SJCRH30 (cell line): ENCODE measurements at regions not wholly inside any gene's neighbourhood (a gene's known extent, or its start where the extent isn't known, plus 50 kb on each side); places are given as distances from the start of the nearest gene placed in this dataset.

Experiments used
- DNase-seq, 2 experiments: peaks; one replicate each; pipeline ENCODE4 v3.0.0-alpha.2; 2015 to 2020
- H3K27ac ChIP-seq: fragments of 250-450 bp; sonication (Bioruptor Pico); 2 replicates; pipeline ENCODE4 v1.5.1; 2020; ENCODE audit warnings: mild to moderate bottlenecking, moderate library complexity
- H3K27me3 ChIP-seq: fragments of 250-450 bp; sonication (Bioruptor Pico); 2 replicates; pipeline ENCODE4 v1.5.1; 2020; ENCODE audit warnings: mild to moderate bottlenecking, moderate library complexity
- H3K36me3 ChIP-seq: fragments of 250-450 bp; sonication (Bioruptor Pico); 2 replicates; pipeline ENCODE4 v1.5.1; 2020; ENCODE audit warnings: mild to moderate bottlenecking, moderate library complexity
- H3K4me1 ChIP-seq: fragments of 250-450 bp; sonication (Bioruptor Pico); 2 replicates; pipeline ENCODE4 v1.5.1; 2020; ENCODE audit warnings: mild to moderate bottlenecking, moderate library complexity
- H3K4me3 ChIP-seq: fragments of 250-450 bp; sonication (Bioruptor Pico); 2 replicates; pipeline ENCODE4 v1.5.1; 2020; ENCODE audit warnings: mild to moderate bottlenecking, moderate library complexity
- H3K9me3 ChIP-seq: fragments of 250-450 bp; sonication (Bioruptor Pico); replicated peaks from 2 replicates; pipeline ENCODE4 v1.5.1; 2020; ENCODE audit warnings: mild to moderate bottlenecking, moderate library complexity

- H3K4me1 ChIP-seq: no peaks in the 10 kb centered on the region
- no peak for DNase-seq
- no peaks in the 10 kb centered on the region for H3K9me3 ChIP-seq
Measured at GRCh38 chr11:120027546-120028180, 110.2 kb downstream of the TRIM29 start.

DNA sequence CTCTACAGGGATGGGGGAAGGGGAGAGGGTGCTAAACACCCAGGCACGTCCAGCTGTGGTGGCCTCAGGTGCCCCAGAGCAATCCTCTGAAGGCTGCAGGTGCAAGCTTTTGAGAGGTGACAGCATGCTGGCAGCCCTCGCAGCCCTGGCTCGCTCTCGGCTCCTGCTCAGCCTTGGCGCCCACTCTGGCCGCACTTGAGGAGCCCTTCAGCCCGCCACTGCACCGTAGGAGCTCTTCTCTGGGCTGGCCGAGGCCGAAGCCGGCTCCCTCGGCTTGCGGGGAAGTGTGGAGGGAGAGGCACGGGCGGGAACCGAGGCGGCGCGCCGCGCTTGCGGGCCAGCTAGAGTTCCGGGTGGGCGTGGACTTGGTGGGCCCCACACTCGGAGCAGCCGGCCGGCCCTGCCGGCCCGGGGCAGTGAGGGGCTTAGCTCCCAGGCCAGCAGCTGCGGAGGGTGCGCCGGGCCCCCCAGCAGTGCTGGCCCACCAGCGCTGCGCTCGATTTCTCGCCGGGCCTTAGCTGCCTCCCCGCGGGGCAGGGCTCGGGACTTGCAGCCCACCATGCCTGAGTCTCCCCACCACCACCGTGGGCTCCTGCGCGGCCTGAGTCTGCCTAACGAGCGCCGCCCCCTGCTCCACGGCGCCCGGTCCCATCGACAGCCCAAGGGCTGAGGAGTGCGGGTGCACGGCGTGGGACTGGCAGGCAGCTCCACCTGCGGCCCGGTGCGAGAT is 112.1 kb downstream of the TRIM29 start:
- no peak for DNase-seq
- Histone ChIP-seq H3K4me1 (no peaks in the 10 kb centered on the region), H3K27ac (no peak overlapping the region), H3K36me3 (no peaks in the 10 kb centered on the region), H3K27me3 (no peaks in the 10 kb centered on the region), H3K4me3 (no peak overlapping the region), H3K9me3 (no peaks in the 10 kb centered on the region)

More at GRCh38 chr11:120027546-120028180, 110.2 kb downstream of the TRIM29 start:
- Histone ChIP-seq H3K4me3 (no peak overlapping the region), H3K36me3 (no peaks in the 10 kb centered on the region), H3K27me3 (no peaks in the 10 kb centered on the region), H3K27ac (no peak overlapping the region)

DNA sequence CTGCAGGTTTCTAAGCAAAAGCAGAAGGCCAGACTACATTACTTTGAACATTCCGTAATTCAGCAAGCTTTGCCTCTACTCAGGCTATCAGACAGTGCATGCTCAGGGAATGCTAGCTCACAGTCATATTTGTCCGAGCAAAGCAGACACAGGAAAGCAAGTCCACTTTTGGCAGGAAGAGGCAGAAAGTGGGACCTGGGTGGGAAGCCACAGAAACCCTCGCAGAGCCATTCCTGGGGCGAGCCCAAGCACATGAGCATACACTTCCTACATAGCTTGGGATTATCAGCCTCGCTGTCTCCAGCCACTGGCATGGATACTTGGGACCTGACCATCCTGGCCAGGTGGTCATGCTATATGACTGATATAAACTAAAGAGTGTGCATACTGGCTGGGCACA is 113.3 kb downstream of the TRIM29 start:
- H3K36me3 ChIP-seq: no peaks in the 10 kb centered on the region
- no peaks in the 10 kb centered on the region for H3K4me1 ChIP-seq
- H3K27me3 ChIP-seq: no peaks in the 10 kb centered on the region
- no peak for DNase-seq
- no peaks in the 10 kb centered on the region for H3K9me3 ChIP-seq
- H3K4me3 ChIP-seq: no peak overlapping the region
- H3K27ac ChIP-seq: no peak overlapping the region

- Histone ChIP-seq H3K27ac (no peak overlapping the region), H3K27me3 (no peaks in the 10 kb centered on the region), H3K36me3 (no peaks in the 10 kb centered on the region), H3K4me1 (no peaks in the 10 kb centered on the region), H3K9me3 (no peaks in the 10 kb centered on the region), H3K4me3 (no peak overlapping the region)
- no peak for DNase-seq
Measured at GRCh38 chr11:120024046-120024445, 113.9 kb downstream of the TRIM29 start.

GRCh38 chr11:120023551-120023950 is 114.4 kb downstream of the TRIM29 start:
- H3K9me3 ChIP-seq: no peaks in the 10 kb centered on the region
- H3K4me3 ChIP-seq: no peak overlapping the region
- no peaks in the 10 kb centered on the region for H3K4me1 ChIP-seq
- DNase-seq: no peak
- H3K36me3 ChIP-seq: no peaks in the 10 kb centered on the region
- H3K27ac ChIP-seq: no peak overlapping the region
- H3K27me3 ChIP-seq: no peaks in the 10 kb centered on the region

- Histone ChIP-seq H3K27me3 (no peaks in the 10 kb centered on the region), H3K9me3 (no peaks in the 10 kb centered on the region), H3K4me3 (no peak overlapping the region), H3K4me1 (no peaks in the 10 kb centered on the region), H3K36me3 (no peaks in the 10 kb centered on the region), H3K27ac (no peak overlapping the region)
- DNase-seq: no peak
Measured at GRCh38 chr11:120023120-120023519, 114.8 kb downstream of the TRIM29 start.

DNA sequence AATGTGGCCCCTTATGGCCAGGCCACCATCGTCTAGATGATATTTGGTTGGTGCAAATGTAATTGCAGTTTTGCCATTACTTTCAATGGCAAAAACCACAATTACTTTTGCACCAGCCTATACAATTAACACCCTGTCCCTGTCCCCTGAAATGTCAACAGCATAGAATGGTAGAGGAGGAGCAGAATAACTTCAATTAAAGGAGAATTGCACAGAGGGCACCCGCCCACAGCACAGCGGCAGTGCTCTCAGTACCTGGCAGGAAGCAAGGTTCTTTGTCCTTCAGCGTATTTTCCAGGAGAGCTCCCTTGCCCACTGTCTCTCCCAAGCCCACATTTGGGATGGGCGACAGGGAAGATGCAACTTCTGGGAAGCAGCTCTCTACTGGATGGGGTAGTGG is 115.3 kb downstream of the TRIM29 start:
- H3K9me3 ChIP-seq: no peaks in the 10 kb centered on the region
- no peak overlapping the region for H3K4me3 ChIP-seq
- H3K27ac ChIP-seq: no peak overlapping the region
- H3K4me1 ChIP-seq: no peaks in the 10 kb centered on the region
- H3K27me3 ChIP-seq: no peaks in the 10 kb centered on the region
- no peak for DNase-seq
- H3K36me3 ChIP-seq: no peaks in the 10 kb centered on the region

DNA sequence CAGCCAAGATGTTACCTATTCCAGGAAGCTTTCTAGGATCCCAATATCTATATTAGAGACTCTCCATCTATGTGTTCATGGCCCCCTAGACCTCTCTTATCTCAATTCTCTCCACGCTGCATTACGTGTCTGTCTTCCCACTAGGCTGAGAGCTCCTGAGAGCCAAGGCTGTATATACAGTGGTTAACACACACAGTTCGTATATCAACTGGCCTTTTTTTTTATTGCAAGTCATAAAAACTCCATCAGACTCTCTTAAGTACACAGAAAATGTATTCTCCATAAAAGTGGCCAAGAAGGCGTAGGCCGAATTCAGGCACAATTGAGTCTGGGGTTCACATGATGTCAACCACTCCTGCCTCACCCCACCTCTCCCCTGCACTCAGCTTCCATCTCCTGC is 115.9 kb downstream of the TRIM29 start:
- Histone ChIP-seq H3K36me3 (no peaks in the 10 kb centered on the region), H3K4me3 (no peak overlapping the region), H3K27ac (no peak overlapping the region), H3K27me3 (no peaks in the 10 kb centered on the region), H3K4me1 (no peaks in the 10 kb centered on the region), H3K9me3 (no peaks in the 10 kb centered on the region)
- no peak for DNase-seq

GRCh38 chr11:120021391-120021953 is 116.4 kb downstream of the TRIM29 start:
- no peak overlapping the region for H3K27ac ChIP-seq
- DNase-seq: no peak
- no peaks in the 10 kb centered on the region; the same call in 1 of the 2 replicates for H3K27me3 ChIP-seq
- H3K4me1 ChIP-seq: no peaks in the 10 kb centered on the region
- H3K4me3 ChIP-seq: no peak overlapping the region
- no peaks in the 10 kb centered on the region for H3K9me3 ChIP-seq
- no peaks in the 10 kb centered on the region for H3K36me3 ChIP-seq

- Histone ChIP-seq H3K9me3 (no peaks in the 10 kb centered on the region), H3K4me1 (no peaks in the 10 kb centered on the region), H3K27ac (no peak overlapping the region), H3K27me3 (no peaks in the 10 kb centered on the region; the same call in 1 of the 2 replicates), H3K36me3 (no peaks in the 10 kb centered on the region), H3K4me3 (no peak overlapping the region)
- DNase-seq: no peak
Measured at GRCh38 chr11:120020981-120021380, 116.9 kb downstream of the TRIM29 start.

DNA sequence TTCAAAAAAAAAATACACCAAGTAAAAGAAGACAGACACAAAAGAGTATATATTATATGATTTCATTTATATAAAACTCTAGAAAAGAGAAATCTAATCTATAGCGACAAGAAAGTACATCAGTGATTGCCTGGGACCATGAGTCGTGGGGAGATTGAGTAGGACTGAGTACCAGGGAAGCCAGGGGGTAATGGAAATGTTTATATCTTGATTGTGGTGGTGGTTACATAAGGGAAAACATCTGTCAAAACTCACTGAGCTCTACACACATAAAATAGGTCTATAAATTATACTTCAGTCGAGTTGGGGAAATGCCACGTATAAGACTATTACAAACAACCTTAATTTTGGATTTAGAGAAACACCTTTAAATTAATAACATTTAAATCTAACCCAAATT is 117.4 kb downstream of the TRIM29 start:
- no peaks in the 10 kb centered on the region for H3K4me1 ChIP-seq
- no peaks in the 10 kb centered on the region for H3K36me3 ChIP-seq
- DNase-seq: no peak
- no peak overlapping the region for H3K4me3 ChIP-seq
- no peaks in the 10 kb centered on the region for H3K9me3 ChIP-seq
- no peaks in the 10 kb centered on the region; the same call in 1 of the 2 replicates for H3K27me3 ChIP-seq
- no peak overlapping the region for H3K27ac ChIP-seq

DNA sequence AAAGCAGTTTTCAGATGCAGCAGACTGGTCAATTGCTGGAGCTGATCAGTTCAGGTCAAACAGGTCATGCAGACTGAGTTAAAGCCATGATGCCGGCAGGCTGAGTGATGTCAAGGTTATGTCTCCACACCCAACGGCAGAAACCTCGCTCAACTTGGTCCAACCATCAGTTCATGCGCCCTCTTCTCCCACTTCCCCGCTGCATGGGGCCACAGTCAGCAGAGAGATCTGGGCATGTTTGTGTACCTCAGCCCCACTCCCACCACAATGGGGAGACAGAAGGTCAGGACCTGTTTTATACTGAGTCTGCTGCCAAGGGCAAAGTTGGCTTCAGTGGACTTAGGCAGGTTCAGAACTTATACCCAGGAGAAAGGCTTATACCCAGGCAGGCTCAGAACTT is 118.7 kb downstream of the TRIM29 start:
- no peaks in the 10 kb centered on the region; the same call in 1 of the 2 replicates for H3K27me3 ChIP-seq
- H3K36me3 ChIP-seq: no peaks in the 10 kb centered on the region
- no peak overlapping the region for H3K27ac ChIP-seq
- DNase-seq: no peak
- no peaks in the 10 kb centered on the region for H3K4me1 ChIP-seq
- no peak overlapping the region for H3K4me3 ChIP-seq
- no peaks in the 10 kb centered on the region for H3K9me3 ChIP-seq

GRCh38 chr11:120017582-120018150 is 120.2 kb downstream of the TRIM29 start:
- Histone ChIP-seq H3K27ac (no peak overlapping the region), H3K4me3 (no peak overlapping the region), H3K36me3 (no peaks in the 10 kb centered on the region), H3K9me3 (no peaks in the 10 kb centered on the region), H3K4me1 (no peaks in the 10 kb centered on the region), H3K27me3 (no peaks in the 10 kb centered on the region; the same call in 1 of the 2 replicates)
- DNase-seq: no peak

DNA sequence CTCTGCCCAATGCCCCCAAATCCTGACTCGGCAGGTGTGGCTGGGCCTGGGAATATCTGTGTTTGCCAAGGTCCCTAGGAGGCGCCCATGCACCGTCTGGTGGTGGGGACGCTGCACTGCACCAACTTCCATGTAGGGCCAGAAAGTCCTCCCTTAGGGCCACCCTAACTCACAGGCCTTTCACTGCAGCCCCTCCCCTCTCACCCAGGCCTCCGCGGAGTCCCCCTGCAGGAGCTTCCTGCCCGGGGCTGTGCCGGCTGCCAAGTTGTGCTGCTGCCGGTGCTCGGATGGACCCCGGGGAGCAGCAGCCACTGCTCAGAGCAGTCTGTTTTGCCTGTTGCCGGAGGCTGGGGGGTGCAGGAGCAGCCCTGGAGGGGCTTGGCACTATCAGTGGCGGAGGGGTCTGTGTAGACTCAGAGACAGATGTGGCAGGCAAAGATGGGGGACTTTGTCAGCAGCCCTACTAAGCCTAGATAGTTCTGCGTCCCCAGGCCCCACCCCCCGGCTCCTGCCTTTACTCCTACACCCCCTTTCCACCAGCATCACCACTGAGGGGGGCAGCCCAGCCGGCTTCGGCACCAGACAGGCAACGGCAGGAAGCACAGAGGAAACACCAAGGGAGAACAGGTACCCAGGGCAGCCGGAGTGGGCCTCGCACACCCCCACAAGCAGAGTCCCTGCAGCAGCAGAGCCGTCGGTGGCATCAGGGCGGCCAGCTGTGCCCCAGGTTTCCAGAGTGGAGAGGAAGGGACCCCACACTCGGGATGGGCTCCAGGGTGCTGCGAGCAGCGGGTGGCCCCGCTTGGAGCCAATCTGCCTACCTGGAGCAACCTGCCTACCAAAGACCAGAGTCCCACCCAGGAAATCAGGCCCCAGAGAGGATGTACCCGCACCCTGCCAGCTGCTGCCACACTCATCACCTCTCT is 124.3 kb downstream of the TRIM29 start:
- no peaks in the 10 kb centered on the region; the same call in 1 of the 2 replicates for H3K27me3 ChIP-seq
- H3K36me3 ChIP-seq: no peaks in the 10 kb centered on the region
- H3K9me3 ChIP-seq: no peaks in the 10 kb centered on the region
- H3K4me3 ChIP-seq: no peak overlapping the region
- H3K4me1 ChIP-seq: no peaks in the 10 kb centered on the region
- no peak overlapping the region for H3K27ac ChIP-seq
- DNase-seq: peak; percentile 57 to 69
